ENCODE measurements at regions not wholly inside any gene's neighbourhood (a gene's known extent, or its start where the extent isn't known, plus 50 kb on each side); places are given as distances from the start of the nearest gene placed in this dataset.

GRCh38 chr1:209094384-209094783 is 489.1 kb upstream of the CAMK1G start:
- TF ChIP-seq CTCF (conservative IDR thresholded peaks at IDR 0.05 in 1 of 2, IDR thresholded peaks at IDR 0.05 in 1 of 2; ENCODE audit: extremely low read depth in 1 of 2, insufficient read depth in 1 of 2, low read depth in 1 of 2, low read length in 2 of 2), result no peak
- no peak for TF ChIP-seq EZH2 (IDR thresholded peaks at IDR 0.05; ENCODE audit: borderline replicate concordance, low read length)
